Adrenal gland (tissue), 9 donors: ENCODE measurements at regions not wholly inside any gene's neighbourhood (a gene's known extent, or its start where the extent isn't known, plus 50 kb on each side); places are given as distances from the start of the nearest gene placed in this dataset.
"Not testable (repeated sequence)": the region's sequence is repeated elsewhere in the genome, so short reads cannot be mapped to it uniquely, and the experiment has no call there.

Experiments used
- DNase-seq, 7 donors: peaks; one replicate each; pipeline ENCODE4 v3.0.0-alpha.2; 2019 to 2020
- H3K27ac ChIP-seq, 5 donors: fragments of 200-600 bp; sonication (generic) in 4 of 5; 1 replicate in 3 of 5; 2 replicates in 2 of 5; pipeline versions ENCODE4 v1.5.1 to v1.8.0; 2016 to 2020; ENCODE audit warnings: mild to moderate bottlenecking in 1 of 5
- H3K27me3 ChIP-seq: fragments of 200-600 bp; 2 replicates; pipeline ENCODE4 v1.8.0; 2021
- H3K36me3 ChIP-seq, 2 donors: fragments of 200-600 bp; replicated peaks in 1 of 2; 1 replicate in 1 of 2; 2 replicates in 1 of 2; pipeline versions ENCODE4 v1.5.1 to v1.8.0; 2018 to 2022
- H3K4me1 ChIP-seq, 2 donors: fragments of 200-600 bp; replicated peaks in 1 of 2; 1 replicate in 1 of 2; 2 replicates in 1 of 2; pipeline versions ENCODE4 v1.5.1 to v1.8.0; 2018 to 2021
- H3K4me3 ChIP-seq, 4 donors: fragments of 200-600 bp; sonication (generic) in 3 of 4; one replicate each; pipeline ENCODE4 v1.5.1; 2016 to 2018
- H3K9me3 ChIP-seq, 3 donors: fragments of 200-600 bp; sonication (generic) in 1 of 3; replicated peaks in 1 of 3; 1 replicate in 2 of 3; 2 replicates in 1 of 3; pipeline versions ENCODE4 v1.5.1 to v1.8.0; 2016 to 2021
- POLR2A ChIP-seq, 2 donors: fragments of 450-650 bp; IDR thresholded peaks; one replicate each; pipeline ENCODE4 v1.6.1; 2017; ENCODE audit warnings: antibody characterized with exemption in 2 of 2, mild to moderate bottlenecking in 2 of 2, moderate library complexity in 1 of 2
- whole genome bisulfite sequencing, 4 donors: extraction: QIAGEN DNeasy Blood & Tissue Kit in 2 of 4; methylation state at CpG; one replicate each; pipeline versions ENCODE4 v1.1.5 to v1.1.7; 2013 to 2017; 5-methylcytosine and 5-hydroxymethylcytosine counted together
- intact Hi-C, 2 donors: fragments of 100-400 bp; cut with DNase I; formaldehyde crosslinking; loops; one replicate each; pipeline versions ENCODE4 v1.14.1 to v1.15.0; 2022 to 2023
- TF ChIP-seq, protein P1 (sequence below), 6 experiments: fragments of 450-650 bp in 4 of 6; fragments of 200-600 bp in 2 of 6; sonication (generic) in 1 of 6; IDR thresholded peaks; 1 replicate in 5 of 6; 2 replicates in 1 of 6; pipeline versions ENCODE4 v1.5.1 to v1.8.0; 2016 to 2021; ENCODE audit warnings: antibody characterized with exemption in 6 of 6, mild to moderate bottlenecking in 2 of 6, moderate library complexity in 1 of 6
- donor health status: healthy with polysubstance abuse.
- donor health status: Bipolar disorder and iron deficiency.
- donor health status: DM: yes; HTN: yes; CAD: no.
- donor health status: DM: no; HTN: no; CAD: no.
- donor health status: DM: no; HTN: no; CAD: no.

DNA sequence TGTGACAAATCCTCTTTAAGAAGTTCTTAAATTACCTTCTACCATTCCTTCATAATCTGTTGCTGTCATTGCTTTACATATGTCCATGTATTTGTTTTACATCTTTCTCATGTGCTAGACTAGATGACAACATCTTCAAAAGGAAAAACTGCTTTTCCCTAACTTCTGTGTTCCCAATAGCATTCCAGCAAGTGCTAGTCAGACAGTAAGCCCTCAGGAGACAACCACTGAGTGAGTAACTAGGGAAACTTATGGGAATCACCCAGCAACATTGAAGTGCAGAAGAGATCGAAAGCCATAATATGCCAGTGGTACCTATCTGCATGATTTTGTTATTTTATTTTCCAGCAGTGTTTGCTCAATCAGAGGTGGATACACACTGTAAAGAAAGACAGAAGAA lies 889.7 kb upstream of the API5 start:
- H3K9me3 ChIP-seq, result peaks cover 0 to 8% (median 0%) of the 10 kb centered on the region in 3 donors
- 92 to 98% (median 93%) methylated on average over 1 of the region's 1 CpG for WGBS, 4 donors
- H3K27me3 ChIP-seq, result no peaks in the 10 kb centered on the region
- no peaks in the 10 kb centered on the region for H3K36me3 ChIP-seq
- H3K4me3 ChIP-seq, result no peak overlapping the region
- intact Hi-C loops, result no loop called here
- TF ChIP-seq, protein P1, sequence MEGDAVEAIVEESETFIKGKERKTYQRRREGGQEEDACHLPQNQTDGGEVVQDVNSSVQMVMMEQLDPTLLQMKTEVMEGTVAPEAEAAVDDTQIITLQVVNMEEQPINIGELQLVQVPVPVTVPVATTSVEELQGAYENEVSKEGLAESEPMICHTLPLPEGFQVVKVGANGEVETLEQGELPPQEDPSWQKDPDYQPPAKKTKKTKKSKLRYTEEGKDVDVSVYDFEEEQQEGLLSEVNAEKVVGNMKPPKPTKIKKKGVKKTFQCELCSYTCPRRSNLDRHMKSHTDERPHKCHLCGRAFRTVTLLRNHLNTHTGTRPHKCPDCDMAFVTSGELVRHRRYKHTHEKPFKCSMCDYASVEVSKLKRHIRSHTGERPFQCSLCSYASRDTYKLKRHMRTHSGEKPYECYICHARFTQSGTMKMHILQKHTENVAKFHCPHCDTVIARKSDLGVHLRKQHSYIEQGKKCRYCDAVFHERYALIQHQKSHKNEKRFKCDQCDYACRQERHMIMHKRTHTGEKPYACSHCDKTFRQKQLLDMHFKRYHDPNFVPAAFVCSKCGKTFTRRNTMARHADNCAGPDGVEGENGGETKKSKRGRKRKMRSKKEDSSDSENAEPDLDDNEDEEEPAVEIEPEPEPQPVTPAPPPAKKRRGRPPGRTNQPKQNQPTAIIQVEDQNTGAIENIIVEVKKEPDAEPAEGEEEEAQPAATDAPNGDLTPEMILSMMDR (IDR thresholded peaks at IDR 0.05), result no peak
- TF ChIP-seq POLR2A (IDR thresholded peaks at IDR 0.05), result no peak
- no peak for DNase-seq
- no peak overlapping the region for H3K27ac ChIP-seq
- H3K4me1 ChIP-seq, result no peaks in the 10 kb centered on the region

DNA sequence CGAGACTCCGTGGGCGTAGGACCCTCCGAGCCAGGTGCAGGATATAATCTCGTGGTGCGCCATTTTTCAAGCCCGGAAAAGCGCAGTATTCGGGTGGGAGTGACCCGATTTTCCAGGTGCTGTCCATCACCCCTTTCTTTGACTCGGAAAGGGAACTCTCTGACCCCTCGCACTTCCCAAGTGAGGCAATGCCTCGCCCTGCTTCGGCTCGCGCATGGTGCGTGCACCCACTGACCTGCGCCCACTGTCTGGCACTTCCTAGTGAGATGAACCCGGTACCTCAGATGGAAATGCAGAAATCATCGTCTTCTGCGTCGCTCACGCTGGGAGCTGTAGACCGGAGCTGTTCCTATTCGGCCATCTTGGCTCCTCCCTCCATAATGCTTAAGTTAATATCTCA lies 876.9 kb upstream of the API5 start:
- H3K4me1 ChIP-seq, DNase-seq, intact Hi-C loops, H3K27me3 ChIP-seq, H3K9me3 ChIP-seq, H3K27ac ChIP-seq, H3K36me3 ChIP-seq, H3K4me3 ChIP-seq: not testable (repeated sequence)
- 94 to 95% (median 95%) methylated on average over 15 to 25 of the region's 25 CpGs for whole genome bisulfite sequencing, 4 donors

DNA sequence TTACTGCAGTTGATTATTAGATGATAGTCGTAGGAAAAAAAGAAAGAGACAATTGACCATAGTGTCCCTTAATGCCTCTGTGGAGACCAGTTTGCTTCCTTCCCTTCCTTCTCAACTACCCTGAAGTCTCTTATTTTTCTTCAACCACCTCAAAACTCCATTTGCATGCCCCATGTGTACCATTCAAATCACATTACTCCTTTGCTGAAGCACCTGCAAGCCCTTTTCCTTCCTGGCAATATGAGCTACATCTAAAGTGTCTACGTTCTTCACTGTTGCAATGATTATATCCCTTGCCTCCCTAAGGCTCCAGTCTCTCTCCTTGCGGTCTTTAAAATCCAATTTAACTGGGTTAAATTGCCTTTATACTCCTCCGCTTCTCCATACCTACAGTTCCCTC lies 867.4 kb upstream of the API5 start:
- Histone ChIP-seq H3K4me1 (no peaks in the 10 kb centered on the region), H3K36me3 (no peaks in the 10 kb centered on the region), H3K9me3 (no peaks in the 10 kb centered on the region), H3K27me3 (no peaks in the 10 kb centered on the region), H3K27ac (no peak overlapping the region), H3K4me3 (no peak overlapping the region)
- TF ChIP-seq POLR2A (IDR thresholded peaks at IDR 0.05), result no peak
- TF ChIP-seq, protein P1 (IDR thresholded peaks at IDR 0.05), result no peak
- DNase-seq, result no peak
- WGBS, 4 donors, result 65 to 69% (median 67%) methylated on average over 4 of the region's 4 CpGs
- intact Hi-C loops, result no loop called here

DNA sequence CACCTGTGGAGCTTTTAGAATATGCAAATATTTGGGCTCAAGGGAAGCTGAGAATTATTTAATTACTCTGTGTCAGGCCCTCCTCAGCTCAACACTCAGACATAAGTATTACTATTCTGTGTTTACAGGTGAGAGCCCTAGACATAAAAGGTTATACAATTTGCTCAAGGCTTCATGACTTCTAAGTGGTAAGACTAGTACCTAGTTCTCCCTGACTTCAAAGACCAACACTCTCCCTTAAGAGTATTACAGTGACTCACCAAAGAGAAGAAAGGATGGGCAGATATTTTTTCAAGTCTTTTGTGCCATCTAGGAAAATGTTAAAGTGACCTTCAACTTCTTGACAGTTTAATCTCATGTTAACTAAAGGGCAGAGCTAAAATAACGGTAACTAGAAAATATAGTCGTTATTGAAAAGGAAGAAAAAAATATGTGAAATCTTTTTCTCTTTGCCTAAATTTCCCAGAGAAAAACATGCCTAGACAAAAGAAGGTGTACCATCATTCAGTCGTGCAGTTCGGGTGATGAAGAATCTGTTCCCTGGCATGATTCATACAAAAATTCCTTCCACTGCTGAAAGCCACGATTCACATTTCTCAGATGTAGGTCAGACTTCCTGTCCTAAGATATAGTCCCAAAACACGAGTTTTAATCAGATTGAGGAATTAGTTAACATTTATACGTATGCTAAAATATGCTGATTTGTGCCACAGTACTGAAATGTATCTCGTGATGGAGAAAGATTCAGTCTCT lies 849.1 kb upstream of the API5 start:
- Histone ChIP-seq H3K27ac (no peak overlapping the region), H3K4me3 (no peak overlapping the region), H3K36me3 (no peaks in the 10 kb centered on the region), H3K9me3 (no peaks in the 10 kb centered on the region), H3K4me1 (no peaks in the 10 kb centered on the region), H3K27me3 (no peaks in the 10 kb centered on the region)
- DNase-seq, result no peak
- TF ChIP-seq POLR2A (IDR thresholded peaks at IDR 0.05), result no peak
- TF ChIP-seq, protein P1 (IDR thresholded peaks at IDR 0.05), result no peak
- WGBS, 4 donors, result 37 to 51% (median 41%) methylated on average over 8 of the region's 8 CpGs
- intact Hi-C loops, result no loop called here

DNA sequence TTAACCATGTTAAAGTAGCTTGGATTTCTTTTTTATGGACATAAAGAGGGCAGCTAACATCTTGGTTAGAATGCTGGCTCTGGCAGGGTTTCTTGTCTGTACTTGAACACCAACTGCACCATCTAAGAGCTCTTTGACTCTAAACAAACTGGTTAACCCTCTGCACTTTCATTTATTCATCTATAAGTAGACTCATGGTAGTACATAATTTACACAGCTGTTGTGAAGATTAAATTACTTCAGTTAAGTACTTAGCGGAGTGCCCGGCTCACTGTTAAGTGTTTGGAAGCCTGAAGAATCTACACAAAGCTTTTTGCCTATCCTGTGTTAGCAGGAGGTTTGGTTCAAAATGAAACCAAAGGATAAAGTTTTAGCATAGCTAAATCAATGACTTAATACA lies 846.2 kb upstream of the API5 start:
- WGBS, 4 donors, result 39 to 90% (median 70%) methylated on average over 2 of the region's 2 CpGs
- Histone ChIP-seq H3K4me3 (no peak overlapping the region), H3K27ac (no peak overlapping the region), H3K4me1 (no peaks in the 10 kb centered on the region), H3K27me3 (no peaks in the 10 kb centered on the region), H3K36me3 (no peaks in the 10 kb centered on the region), H3K9me3 (no peaks in the 10 kb centered on the region)
- intact Hi-C loops, result no loop called here
- no peak for DNase-seq
- TF ChIP-seq, protein P1 (IDR thresholded peaks at IDR 0.05), result no peak
- no peak for TF ChIP-seq POLR2A (IDR thresholded peaks at IDR 0.05)
